HepG2 (cell line): ENCODE measurements at regions not wholly inside any gene's neighbourhood (a gene's known extent, or its start where the extent isn't known, plus 50 kb on each side); places are given as distances from the start of the nearest gene placed in this dataset.

Source experiments
- ATAC-seq: fragments of 200-7000 bp; cut with Tn5 transposase; 3 replicates; pipeline ENCODE4 v1.9.1; 2020; ENCODE audit warnings: mild to moderate bottlenecking, moderate library complexity
- BruUV-seq: library from RNA; stranded (reverse); fragments of 400-500 nt; replicated peaks from 2 replicates; lab custom pipeline; 2021; lab: Mats Ljungman, UMichigan
- CTCF ChIA-PET: fragments of 300-600 bp; formaldehyde crosslinking; extraction: SDS; loops from one replicate; lab custom pipeline; 2021; ENCODE audit warnings: low total read pairs, inconsistent platforms, low intra/inter-chr PET ratio; lab: Yijun Ruan, JAX
- POLR2A ChIA-PET: fragments of 350-600 bp; sonication (Branson Sonifier 250); formaldehyde crosslinking; loops from one replicate; lab custom pipeline; 2020; ENCODE audit warnings: antibody characterized with exemption, inconsistent platforms; lab: Yijun Ruan, JAX
- DNase-seq: peaks from one replicate; pipeline ENCODE4 v3.0.0-alpha.2; 2015; ENCODE audit warnings: low spot score
- FAIRE-seq: peaks from 3 replicates; lab custom pipeline; 2011; peaks lifted over from hg19 to GRCh38; lab: Jason Lieb, UNC
- H2AFZ ChIP-seq: one replicate; pipeline ENCODE4 v1.6.1; 2011; ENCODE audit warnings: low read length, inconsistent platforms
- H3K27ac ChIP-seq: fragments of 300-600 bp; 3 replicates; pipeline ENCODE4 v1.8.0; 2011; ENCODE audit warnings: mixed run types, mild to moderate bottlenecking, mixed read lengths, low read length, inconsistent platforms; ENCODE audit not compliant: insufficient read depth; ENCODE audit errors: extremely low read length
- H3K27me3 ChIP-seq, 2 experiments: fragments of 200-600 bp in 1 of 2; 2 replicates in 1 of 2; 3 replicates in 1 of 2; pipeline versions ENCODE4 v1.6.0 to v1.8.0; 2011; ENCODE audit warnings: low read length in 2 of 2, mild to moderate bottlenecking in 2 of 2, moderate library complexity in 2 of 2, inconsistent platforms in 1 of 2; ENCODE audit not compliant: insufficient read depth in 2 of 2, control insufficient read depth in 1 of 2
- H3K36me3 ChIP-seq, 2 experiments: fragments of 200-600 bp in 1 of 2; replicated peaks in 1 of 2; 2 replicates in 1 of 2; 3 replicates in 1 of 2; pipeline versions ENCODE4 v1.5.1 to v1.8.0; 2011; ENCODE audit warnings: low read length in 2 of 2, inconsistent platforms in 1 of 2; ENCODE audit not compliant: insufficient read depth in 2 of 2, control insufficient read depth in 1 of 2
- H3K4me1 ChIP-seq: 2 replicates; pipeline ENCODE4 v1.5.1; 2012; ENCODE audit warnings: low read length, inconsistent platforms; ENCODE audit not compliant: insufficient read depth
- H3K4me2 ChIP-seq: 2 replicates; pipeline ENCODE4 v1.6.0; 2011; ENCODE audit warnings: low read depth, low read length, inconsistent platforms
- H3K4me3 ChIP-seq, 3 experiments: fragments of 200-600 bp in 1 of 3; sonication (generic), shearing (Covaris generic) in 1 of 3; replicated peaks in 1 of 3; 2 replicates each; pipeline ENCODE4 v1.5.1; 2011 to 2016; ENCODE audit warnings: low read length in 3 of 3, inconsistent platforms in 2 of 3, low read depth in 2 of 3, mild to moderate bottlenecking in 2 of 3, control low read depth in 1 of 3, mixed read lengths in 1 of 3; ENCODE audit not compliant: insufficient read depth in 1 of 3
- H3K79me2 ChIP-seq: one replicate; pipeline ENCODE4 v1.6.1; 2011; ENCODE audit warnings: low read length, inconsistent platforms; ENCODE audit not compliant: insufficient read depth
- H3K9ac ChIP-seq: 2 replicates; pipeline ENCODE4 v1.6.0; 2011; ENCODE audit warnings: mild to moderate bottlenecking, low read depth, low read length, inconsistent platforms; ENCODE audit not compliant: insufficient read depth
- H3K9me3 ChIP-seq: 2 replicates; pipeline ENCODE4 v1.5.1; 2012; ENCODE audit warnings: mild to moderate bottlenecking, low read length
- H4K20me1 ChIP-seq: 2 replicates; pipeline ENCODE4 v1.6.0; 2011; ENCODE audit warnings: inconsistent platforms, mild to moderate bottlenecking, low read length, moderate library complexity; ENCODE audit not compliant: insufficient read depth
- ARID2 ChIP-seq: sonication (generic); formaldehyde crosslinking; IDR thresholded peaks from 2 replicates; pipeline ENCODE4 v1.8.1; 2022; ENCODE audit warnings: mild to moderate bottlenecking, missing genetic modification reagents, borderline replicate concordance
- FOXJ3 ChIP-seq: sonication (generic); formaldehyde crosslinking; IDR thresholded peaks from 2 replicates; pipeline ENCODE4 v1.4.0; 2020; ENCODE audit warnings: missing genetic modification reagents, mild to moderate bottlenecking, borderline replicate concordance
- FOXP4 ChIP-seq: sonication (generic); formaldehyde crosslinking; IDR thresholded peaks from 2 replicates; pipeline ENCODE4 v1.4.0; 2020; ENCODE audit warnings: missing genetic modification reagents
- GMEB1 ChIP-seq: sonication (generic); formaldehyde crosslinking; IDR thresholded peaks from 2 replicates; pipeline ENCODE4 v1.5.1; 2020; ENCODE audit warnings: missing genetic modification reagents, mild to moderate bottlenecking, borderline replicate concordance
- GTF2F1 ChIP-seq: fragments of 150-350 bp; IDR thresholded peaks from 2 replicates; pipeline ENCODE4 v1.6.1; 2014; ENCODE audit warnings: low read length
- GZF1 ChIP-seq: sonication (generic); formaldehyde crosslinking; IDR thresholded peaks from 2 replicates; pipeline ENCODE4 v1.5.1; 2020; ENCODE audit warnings: mild to moderate bottlenecking, missing genetic modification reagents
- JDP2 ChIP-seq: sonication (generic); formaldehyde crosslinking; IDR thresholded peaks from 2 replicates; pipeline ENCODE4 v1.8.1; 2022; ENCODE audit warnings: missing genetic modification reagents, borderline replicate concordance
- NFE2 ChIP-seq: sonication (generic); formaldehyde crosslinking; IDR thresholded peaks from 2 replicates; pipeline ENCODE4 v1.4.0; 2020; ENCODE audit warnings: missing genetic modification reagents
- SNAPC2 ChIP-seq: sonication (generic); formaldehyde crosslinking; IDR thresholded peaks from 2 replicates; pipeline ENCODE4 v1.8.1; 2022; ENCODE audit warnings: mild to moderate bottlenecking, missing genetic modification reagents
- SRSF1 ChIP-seq: fragments of 200-400 bp; formaldehyde crosslinking; optimal IDR thresholded peaks from 2 replicates; pipeline ENCODE3; 2017; ENCODE audit warnings: mild to moderate bottlenecking, low read depth, low read length, moderate library complexity
- ZFP36L1 ChIP-seq: sonication (generic); formaldehyde crosslinking; IDR thresholded peaks from 2 replicates; pipeline ENCODE4 v1.8.0; 2022; ENCODE audit warnings: mild to moderate bottlenecking, missing genetic modification reagents, moderate library complexity
- ZNF225 ChIP-seq: sonication (generic); formaldehyde crosslinking; IDR thresholded peaks from 2 replicates; pipeline ENCODE4 v1.4.0; 2020; ENCODE audit warnings: mild to moderate bottlenecking, missing genetic modification reagents
- ZNF549 ChIP-seq: sonication (generic); formaldehyde crosslinking; IDR thresholded peaks from 2 replicates; pipeline ENCODE4 v1.5.0; 2020; ENCODE audit warnings: missing genetic modification reagents
- ZNF562 ChIP-seq: sonication (generic); formaldehyde crosslinking; IDR thresholded peaks from 2 replicates; pipeline ENCODE4 v1.8.0; 2022; ENCODE audit warnings: missing genetic modification reagents, borderline replicate concordance
- ZNF772 ChIP-seq: sonication (generic); formaldehyde crosslinking; IDR thresholded peaks from 2 replicates; pipeline ENCODE4 v1.5.0; 2020; ENCODE audit warnings: mild to moderate bottlenecking, missing genetic modification reagents
- ZNF775 ChIP-seq: sonication (generic); formaldehyde crosslinking; IDR thresholded peaks from 2 replicates; pipeline ENCODE4 v1.4.0; 2020; ENCODE audit warnings: missing genetic modification reagents, mild to moderate bottlenecking, moderate library complexity, borderline replicate concordance
- WGBS: methylation state at CpG from one replicate; pipeline ENCODE4 v1.1.6; 2017; ENCODE audit warnings: low lambda C conversion rate; 5-methylcytosine and 5-hydroxymethylcytosine counted together
- in situ Hi-C: cut with HindIII; loops from 2 replicates; pipeline ENCODE4 v1.10.0; 2017; ENCODE audit warnings: low pct_unique_long_range_greater_than_20kb; ENCODE audit not compliant: extremely low pct_ligation_motif_present
- intact Hi-C: fragments of 100-400 bp; cut with micrococcal nuclease; formaldehyde crosslinking; loops from one replicate; pipeline ENCODE4 v1.10.0; 2022; ENCODE audit not compliant: unreplicated experiment
- TF ChIP-seq, protein P1 (sequence below): IDR thresholded peaks from 2 replicates; pipeline ENCODE4 v1.6.1; 2016; ENCODE audit warnings: control low read depth
- TF ChIP-seq, protein P2 (sequence below): IDR thresholded peaks from 2 replicates; pipeline ENCODE4 v1.6.1; 2016; ENCODE audit warnings: low read depth, control low read depth

GRCh38 chr9:1880038-1880565 is 135.0 kb upstream of the SMARCA2 start (continued):
- TF ChIP-seq, protein P1, sequence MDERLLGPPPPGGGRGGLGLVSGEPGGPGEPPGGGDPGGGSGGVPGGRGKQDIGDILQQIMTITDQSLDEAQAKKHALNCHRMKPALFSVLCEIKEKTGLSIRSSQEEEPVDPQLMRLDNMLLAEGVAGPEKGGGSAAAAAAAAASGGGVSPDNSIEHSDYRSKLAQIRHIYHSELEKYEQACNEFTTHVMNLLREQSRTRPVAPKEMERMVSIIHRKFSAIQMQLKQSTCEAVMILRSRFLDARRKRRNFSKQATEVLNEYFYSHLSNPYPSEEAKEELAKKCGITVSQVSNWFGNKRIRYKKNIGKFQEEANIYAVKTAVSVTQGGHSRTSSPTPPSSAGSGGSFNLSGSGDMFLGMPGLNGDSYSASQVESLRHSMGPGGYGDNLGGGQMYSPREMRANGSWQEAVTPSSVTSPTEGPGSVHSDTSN = no peak
- TF ChIP-seq ZNF562 (CRISPR knock-in tag) (no peak), ZNF225 (no peak), ZNF549 (CRISPR knock-in tag) (no peak), ZNF775 (CRISPR knock-in tag) (no peak)
- TF ChIP-seq, protein P2, sequence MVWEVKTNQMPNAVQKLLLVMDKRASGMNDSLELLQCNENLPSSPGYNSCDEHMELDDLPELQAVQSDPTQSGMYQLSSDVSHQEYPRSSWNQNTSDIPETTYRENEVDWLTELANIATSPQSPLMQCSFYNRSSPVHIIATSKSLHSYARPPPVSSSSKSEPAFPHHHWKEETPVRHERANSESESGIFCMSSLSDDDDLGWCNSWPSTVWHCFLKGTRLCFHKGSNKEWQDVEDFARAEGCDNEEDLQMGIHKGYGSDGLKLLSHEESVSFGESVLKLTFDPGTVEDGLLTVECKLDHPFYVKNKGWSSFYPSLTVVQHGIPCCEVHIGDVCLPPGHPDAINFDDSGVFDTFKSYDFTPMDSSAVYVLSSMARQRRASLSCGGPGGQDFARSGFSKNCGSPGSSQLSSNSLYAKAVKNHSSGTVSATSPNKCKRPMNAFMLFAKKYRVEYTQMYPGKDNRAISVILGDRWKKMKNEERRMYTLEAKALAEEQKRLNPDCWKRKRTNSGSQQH (CRISPR knock-in tag) = no peak
- TF ChIP-seq, all 625 proteins: peak for 0

GRCh38 chr9:1881708-1882295 is 133.3 kb upstream of the SMARCA2 start:
- no peaks in the 10 kb centered on the region for H3K36me3 ChIP-seq
- H3K9ac ChIP-seq = no peak overlapping the region
- POLR2A ChIA-PET = no interaction called here
- H4K20me1 ChIP-seq = no peaks in the 10 kb centered on the region
- no peak overlapping the region for H3K4me3 ChIP-seq
- H3K4me2 ChIP-seq = no peak overlapping the region
- 6% methylated on average over 2 of the region's 2 CpGs for WGBS
- no peak overlapping the region for H2AFZ ChIP-seq
- DNase-seq (no peak), ATAC-seq (no peak), FAIRE-seq (no peak)
- CTCF ChIA-PET = no interaction called here
- H3K4me1 ChIP-seq = no peaks in the 10 kb centered on the region
- H3K27me3 ChIP-seq = no peaks in the 10 kb centered on the region
- intact Hi-C loops (no loop called here), in situ Hi-C loops (no loop called here)
- BruUV-seq = no TSS peak
- no peaks in the 10 kb centered on the region for H3K9me3 ChIP-seq
- H3K27ac ChIP-seq = no peak overlapping the region
- H3K79me2 ChIP-seq = no peaks in the 10 kb centered on the region
- TF ChIP-seq ARID2 (CRISPR knock-in tag) = no peak
- no peak for TF ChIP-seq ZFP36L1
- TF ChIP-seq GZF1 (CRISPR knock-in tag) = no peak
- no peak for TF ChIP-seq GMEB1 (CRISPR knock-in tag)
- no peak for TF ChIP-seq JDP2
- no peak for TF ChIP-seq FOXJ3 (CRISPR knock-in tag)
- TF ChIP-seq NFE2 (CRISPR knock-in tag) = no peak
- no peak for TF ChIP-seq FOXP4 (CRISPR knock-in tag)
- no peak for TF ChIP-seq ZNF772 (CRISPR knock-in tag)
- no peak for TF ChIP-seq SNAPC2
- TF ChIP-seq SRSF1 = no peak
- no peak for TF ChIP-seq GTF2F1
